Fibroblast of skin of scalp (primary cell): ENCODE measurements at regions not wholly inside any gene's neighbourhood (a gene's known extent, or its start where the extent isn't known, plus 50 kb on each side); places are given as distances from the start of the nearest gene placed in this dataset.
"Not testable (repeated sequence)": the region's sequence is repeated elsewhere in the genome, so short reads cannot be mapped to it uniquely, and the experiment has no call there.

Experiments used
- DNase-seq: peaks from one replicate; pipeline ENCODE4 v3.0.0-alpha.2; 2013

DNA sequence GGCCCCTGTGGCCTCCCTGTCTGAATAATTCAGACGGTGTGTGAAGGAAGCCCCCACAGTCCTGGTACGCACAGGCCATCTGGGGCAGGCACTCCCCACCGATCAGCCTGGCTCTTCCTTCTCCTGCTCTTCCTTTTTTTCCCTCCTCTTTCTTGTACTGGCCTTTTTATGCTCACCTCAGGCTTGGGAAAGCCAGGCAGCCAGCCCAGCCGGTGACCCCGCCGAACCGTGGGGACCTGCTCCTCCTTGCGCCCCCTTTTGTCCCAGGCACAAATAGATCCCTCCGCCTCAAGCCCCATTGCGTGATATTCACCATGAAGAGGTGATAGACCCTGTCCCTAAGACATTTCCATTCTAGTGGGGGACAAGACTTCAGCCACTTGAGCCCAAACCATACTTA lies 80.2 kb upstream of the BRD7 start:
- no peak for DNase-seq

DNA sequence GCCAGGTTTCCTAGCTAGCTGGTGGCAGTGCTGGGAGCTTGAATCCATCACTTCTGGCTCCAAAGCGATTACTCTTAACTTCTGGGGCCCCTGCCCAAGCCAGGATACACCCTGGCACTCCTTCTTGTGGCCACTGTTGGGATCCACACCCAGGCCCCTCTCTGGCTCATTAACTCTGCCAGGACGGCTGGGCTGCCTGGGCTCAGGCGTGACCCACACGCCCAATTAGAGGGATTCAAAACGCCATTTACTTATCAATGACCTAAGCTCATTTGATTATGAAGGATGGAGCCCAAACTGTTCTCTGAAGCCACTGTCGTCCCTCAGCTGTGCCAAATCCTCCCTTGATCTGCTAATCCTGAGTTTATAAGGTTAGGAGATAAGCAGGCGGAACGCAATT lies 79.7 kb upstream of the BRD7 start:
- no peak for DNase-seq

DNA sequence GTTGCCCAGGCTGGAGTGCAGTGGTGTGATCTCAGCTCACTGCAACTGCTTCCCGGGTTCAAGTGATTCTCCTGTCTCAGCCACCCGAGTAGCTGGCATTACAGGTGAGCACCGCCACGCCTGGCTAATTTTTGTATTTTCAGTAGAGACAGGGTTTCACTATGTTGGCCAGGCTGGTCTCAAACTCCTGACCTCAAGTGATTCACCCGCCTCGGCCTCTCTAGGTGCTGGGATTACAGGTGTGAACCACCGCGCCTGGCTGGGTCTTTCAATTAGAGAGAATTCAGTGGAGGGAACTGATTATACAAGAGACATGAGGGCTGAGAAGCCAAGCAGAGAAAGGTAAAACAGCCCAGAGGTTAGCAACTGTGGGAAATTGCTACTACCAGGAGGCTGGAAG lies 78.6 kb upstream of the BRD7 start:
- DNase-seq = not testable (repeated sequence)

DNA sequence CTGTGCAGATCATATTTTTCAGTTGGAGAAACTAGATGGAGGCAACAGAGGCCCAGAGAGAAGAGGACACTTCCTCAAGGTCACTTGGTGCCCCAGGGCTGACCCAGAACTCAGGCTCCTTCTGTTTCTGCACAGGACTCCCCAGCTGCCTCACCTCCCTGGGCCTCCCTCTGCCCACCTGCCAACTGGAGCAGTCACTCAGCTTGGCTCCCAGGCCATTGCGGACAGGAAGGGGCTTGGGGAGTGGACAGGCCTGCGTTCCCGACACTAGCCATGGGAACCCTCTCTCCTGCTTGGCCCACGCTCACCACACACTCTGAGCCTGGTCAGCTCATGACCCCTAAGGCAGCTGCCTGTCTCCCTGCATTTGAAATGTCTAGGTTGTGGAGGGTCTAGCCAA lies 78.1 kb upstream of the BRD7 start:
- no peak for DNase-seq

DNA sequence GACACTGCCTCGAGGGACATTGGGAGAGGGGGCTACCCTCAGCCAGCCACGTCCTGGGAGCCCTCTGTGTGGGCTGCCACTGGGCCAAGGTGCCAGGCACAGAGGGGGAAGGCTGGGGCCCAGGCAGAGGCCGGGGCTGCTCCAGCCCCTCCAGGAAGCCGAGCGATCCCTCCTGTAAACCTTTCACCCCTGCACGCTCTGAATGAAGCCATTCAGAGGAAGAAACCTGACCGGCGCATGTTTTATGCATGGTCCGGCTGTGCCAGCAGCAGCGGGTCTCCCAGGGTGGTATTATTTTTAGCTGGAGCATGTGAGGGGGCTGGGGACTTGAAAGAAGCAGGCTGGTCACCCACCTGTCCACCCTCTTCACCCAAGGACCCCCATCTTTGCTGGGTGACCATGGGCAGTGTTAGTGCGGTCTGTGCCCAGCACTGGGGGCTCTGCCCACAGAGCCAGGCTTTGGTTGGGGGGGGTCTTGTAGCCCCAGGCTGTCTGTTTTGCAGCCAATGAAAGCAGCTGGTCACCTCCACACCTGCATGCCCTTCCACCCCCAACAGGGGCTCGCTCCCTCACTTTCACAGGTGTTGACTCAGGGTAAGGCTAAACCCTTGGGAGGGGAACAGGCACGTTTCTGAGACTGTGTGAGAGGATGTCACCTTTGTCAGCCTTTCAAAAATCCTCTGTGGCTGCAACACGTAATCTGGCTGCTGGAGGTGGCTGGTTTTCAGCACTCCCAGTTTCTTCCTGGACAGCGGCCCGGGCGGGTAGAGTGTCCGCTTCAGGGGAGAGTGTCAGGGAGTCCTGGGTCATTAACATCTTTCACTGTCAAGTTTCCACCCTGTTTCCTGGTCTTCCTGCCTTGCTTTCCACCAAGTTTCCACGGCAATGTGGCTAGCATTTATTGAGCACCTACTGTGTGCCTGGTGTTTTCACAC lies 77.1 kb upstream of the BRD7 start:
- no peak for DNase-seq

DNA sequence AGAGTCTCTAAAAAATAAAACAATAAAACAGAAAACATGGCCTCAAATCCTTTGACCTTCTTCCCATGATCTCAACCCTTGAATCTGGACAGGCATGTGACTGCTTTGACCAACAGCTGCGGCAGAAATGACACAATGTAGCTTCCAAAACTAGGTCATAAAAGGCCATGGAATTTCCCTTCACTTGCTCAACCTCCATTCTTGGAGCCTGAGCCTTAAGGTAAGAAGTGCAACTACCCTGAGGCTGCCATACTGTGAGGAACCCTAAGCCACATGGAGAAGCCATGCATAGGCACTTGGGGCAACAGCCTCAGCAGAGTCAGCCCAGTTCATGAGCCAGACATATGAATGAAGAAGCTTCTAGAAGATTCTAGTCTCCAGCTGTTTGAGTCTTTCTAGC lies 75.7 kb upstream of the BRD7 start:
- no peak for DNase-seq

DNA sequence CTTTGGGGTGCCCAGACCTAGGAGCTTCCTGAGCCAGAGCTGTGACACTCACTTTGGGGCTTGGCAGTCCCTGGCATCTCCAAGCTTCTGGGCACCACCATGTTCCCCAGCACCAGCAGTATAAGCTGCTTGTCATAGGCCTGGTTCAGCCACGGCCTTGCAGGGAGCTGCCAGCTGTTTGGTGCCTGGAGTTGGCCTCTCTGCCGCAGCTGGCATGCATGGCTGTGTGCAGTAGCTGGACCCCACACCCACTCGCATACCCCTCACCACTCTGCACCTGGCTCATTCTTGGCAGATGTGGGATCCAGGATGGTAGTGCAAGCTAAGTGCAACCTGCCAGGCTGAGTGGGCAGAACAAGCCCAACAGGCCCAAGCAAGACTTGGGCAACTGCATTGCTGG lies 73.4 kb upstream of the BRD7 start:
- DNase-seq = no peak

DNA sequence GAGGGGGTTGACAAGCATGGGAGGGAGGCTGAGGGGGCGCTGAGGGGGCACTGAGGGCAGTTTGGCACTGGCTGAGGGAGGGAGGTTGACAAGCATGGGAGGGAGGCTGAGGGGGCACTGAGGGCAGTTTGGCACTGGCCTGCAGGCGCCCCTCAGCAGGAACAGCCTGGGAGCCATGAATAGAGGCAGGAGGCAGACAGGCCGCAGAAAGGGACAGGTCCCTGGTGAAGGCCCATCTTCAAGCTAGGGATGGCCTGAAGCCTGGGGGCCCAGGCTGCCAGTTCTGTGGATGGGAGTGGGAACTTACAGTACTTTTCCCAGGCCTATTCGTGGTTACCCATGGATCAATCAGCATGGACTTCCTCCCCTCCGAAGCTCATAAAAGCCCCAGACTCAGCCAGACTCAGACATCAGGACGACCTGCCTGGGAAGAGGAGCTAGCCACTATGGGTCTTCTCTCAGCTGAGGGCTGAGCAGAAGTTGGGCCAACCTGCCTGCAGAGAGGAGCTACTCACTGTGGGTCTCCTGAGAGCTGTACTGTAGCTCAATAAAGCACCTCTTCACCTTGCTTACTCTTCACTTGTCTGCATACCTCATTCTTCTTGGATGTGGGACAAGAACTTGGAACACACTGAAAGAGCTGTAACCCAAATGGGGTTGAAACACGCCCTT lies 72.8 kb upstream of the BRD7 start:
- no peak for DNase-seq

DNA sequence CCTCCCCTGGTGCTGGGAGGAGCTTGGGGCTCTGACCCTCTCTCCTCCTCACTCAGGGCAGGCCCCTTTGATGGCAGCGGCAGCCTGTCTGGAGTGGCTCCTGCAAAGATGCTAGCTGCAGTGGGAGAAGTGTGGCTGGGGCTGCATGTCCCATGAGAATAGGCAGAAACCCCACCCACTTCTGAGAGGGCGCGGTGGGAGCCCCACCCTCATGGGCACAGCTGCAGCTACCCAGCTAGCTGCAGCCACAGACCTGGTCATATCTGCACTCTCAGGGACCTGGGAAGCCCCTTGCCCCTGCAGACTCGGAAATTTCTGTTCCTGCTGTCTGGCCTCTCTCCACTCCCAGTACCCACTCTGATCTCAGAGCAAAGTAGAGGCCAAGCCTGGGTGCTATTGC lies 72.2 kb upstream of the BRD7 start:
- no peak for DNase-seq

DNA sequence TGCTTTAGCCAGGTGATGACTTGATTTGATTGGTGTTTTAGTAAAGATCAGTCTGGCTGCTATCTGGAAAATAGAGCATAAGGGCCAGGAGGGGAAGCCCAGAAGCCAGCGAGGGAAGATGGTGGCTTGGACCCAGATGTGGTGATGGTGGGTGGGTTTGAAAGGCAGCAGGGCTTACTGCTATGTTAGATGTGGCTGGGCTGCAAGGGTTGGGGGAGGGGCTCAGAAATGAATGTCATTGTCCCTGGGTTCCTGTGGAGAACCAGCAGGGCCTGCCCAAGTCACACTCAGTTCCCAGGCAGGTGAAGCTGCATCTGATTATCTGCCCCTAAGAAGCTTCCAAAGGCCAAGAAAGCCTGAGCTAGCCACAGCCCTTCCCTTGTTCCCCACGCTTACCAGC lies 71.7 kb upstream of the BRD7 start:
- DNase-seq = no peak

DNA sequence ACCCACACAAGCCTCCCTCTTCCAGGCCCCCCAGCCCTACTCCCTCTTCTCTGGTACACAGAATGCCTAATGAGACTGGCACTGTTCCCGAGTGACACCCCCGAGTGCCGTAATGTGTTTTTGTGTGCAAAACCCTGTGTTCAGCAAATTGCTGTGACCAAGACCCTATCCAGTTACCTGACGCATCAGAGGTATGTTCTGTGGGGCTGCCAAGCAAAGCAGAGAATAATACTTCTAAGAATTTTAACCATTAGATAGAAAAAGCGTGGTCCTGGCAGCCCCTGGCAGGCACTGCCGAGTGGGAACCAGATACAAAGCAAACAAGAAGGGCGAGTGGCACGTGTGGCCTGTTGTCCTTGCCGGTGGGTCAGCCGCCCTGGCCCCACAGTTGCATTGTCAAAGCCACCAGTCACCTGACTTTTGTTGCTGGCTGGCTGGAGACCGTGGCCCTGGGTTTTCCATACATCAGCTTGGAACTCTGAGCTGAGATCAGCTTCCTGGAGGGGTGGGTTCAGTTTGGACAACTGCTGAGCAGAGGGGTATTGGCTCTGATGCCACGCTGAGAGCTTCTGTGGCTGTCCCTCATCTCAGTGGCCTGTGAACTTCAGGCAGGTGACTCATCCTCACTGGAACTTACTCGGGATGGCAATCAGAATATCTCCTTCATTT lies 69.1 kb upstream of the BRD7 start:
- DNase-seq = no peak

DNA sequence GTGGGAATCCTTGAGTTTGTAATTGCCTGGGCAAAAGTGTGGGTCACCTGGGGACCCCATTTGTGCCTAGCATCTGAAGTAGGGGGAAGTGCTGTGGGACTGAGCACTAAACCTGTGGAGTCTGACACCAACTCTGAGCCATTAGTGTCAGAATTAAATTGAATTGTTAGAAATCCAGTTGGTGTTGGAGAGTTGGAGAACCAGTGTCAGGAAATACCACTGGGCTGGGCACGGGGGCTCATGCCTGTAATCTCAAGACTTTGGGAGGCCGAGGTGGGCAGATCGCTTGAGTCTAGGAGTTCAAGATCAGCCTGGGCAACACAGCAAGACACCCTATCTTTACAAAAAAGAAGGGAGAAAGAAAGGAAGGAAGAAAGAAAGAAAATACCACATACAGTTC lies 67.5 kb upstream of the BRD7 start:
- DNase-seq = no peak

DNA sequence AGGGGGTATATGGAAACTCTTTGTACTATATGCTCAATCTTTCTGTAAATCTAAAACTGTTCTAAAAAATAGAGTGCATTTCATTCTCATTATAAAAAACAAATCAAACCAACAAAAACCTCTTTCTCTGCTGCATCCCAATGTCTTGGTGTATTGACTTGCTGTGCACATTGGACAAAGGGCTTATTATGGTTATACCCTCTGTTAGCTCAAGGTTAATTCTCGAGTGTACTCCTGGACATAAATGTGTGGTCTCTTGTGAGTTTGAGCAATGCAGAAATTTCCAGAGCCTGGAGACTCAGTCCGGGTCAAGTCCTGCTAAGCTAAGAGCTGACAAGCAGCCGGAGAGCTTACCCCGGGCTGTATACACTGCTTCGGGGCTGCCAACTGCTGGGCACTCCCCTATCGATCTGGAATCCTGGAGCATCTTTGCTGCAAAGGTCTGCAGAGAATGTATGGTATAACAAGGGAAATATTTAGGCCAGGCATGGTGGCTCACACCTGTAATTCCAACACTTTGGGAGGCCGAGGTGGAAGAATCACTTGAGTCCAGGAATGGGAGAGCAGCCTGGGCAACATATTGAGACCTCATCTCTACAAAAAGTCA lies 66.2 kb upstream of the BRD7 start:
- no peak for DNase-seq

DNA sequence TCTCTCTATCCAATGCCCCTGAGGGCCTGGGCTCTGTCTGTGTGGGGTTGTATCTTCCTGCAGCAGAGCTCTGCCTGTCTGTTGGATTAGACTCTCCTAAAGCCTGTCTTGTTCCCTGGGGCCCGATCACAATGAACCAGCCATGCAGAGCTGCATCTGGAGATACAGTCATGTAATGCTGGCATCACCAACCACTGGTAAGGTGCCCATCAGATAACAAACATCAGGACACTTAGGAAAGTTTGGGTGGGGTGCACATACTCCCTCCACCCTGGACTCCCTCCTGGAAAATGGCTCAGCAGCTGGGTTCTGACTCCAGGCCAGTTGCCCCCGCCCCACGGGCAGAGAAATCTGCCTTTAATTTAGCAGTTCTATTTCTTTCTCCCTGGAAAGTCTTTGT lies 61.3 kb upstream of the BRD7 start:
- DNase-seq = no peak

DNA sequence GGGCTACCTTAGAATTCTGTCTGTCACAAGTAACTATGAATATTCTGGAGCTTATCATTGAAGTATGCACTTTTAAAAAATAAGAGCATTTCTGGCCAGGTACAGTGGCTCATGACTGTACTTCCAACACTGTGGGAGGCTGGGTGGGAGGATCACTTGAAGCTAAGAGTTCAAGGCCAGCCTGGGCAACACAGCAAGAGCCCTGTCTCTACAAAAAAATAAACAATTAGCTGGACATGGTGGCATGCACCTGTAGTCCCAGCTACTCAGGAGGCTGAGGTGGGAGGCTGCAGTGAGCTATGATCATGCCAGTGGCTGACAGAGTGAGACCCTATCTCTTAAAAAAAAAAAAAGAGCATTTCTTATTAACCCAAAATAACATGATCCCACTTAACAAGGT lies 60.0 kb upstream of the BRD7 start:
- DNase-seq = no peak

DNA sequence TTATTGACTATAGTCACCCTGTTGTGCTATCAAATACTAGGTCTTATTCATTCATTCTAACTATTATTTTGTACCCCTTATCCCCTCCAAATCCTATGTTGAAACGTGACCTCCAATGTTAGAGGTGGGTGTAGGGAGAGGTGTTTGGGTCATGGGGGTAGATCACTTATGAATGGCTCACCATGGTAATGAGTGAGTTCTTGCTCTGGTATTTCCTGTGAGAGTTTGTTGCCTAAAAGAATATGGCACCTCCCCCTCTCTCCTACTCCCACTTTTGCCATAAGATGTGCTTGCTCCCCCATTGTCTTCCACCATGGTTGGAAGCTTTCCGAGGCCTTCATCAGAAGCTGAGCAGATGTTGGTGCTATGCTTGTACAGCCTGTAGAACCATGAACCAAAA lies 59.3 kb upstream of the BRD7 start:
- peak; percentile 14 for DNase-seq

DNA sequence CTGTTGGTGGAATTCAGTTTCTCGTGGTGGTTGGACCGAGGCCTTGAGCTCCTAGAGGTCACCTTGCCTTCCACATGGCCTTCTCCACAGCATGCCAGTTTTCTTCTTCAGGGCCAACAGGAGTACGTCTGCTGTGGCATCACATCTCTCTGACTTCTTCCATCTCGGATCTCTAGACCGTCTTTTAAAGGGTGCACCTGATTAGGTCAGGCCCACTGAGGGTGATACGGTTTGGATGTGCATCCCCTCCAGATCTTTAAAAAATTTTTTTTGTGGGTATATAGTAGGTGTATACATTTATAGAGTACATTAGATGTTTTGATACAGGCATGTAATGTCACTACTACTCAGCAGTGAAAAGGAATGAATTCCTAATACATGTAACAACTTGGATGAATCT lies 58.3 kb upstream of the BRD7 start:
- DNase-seq = no peak

DNA sequence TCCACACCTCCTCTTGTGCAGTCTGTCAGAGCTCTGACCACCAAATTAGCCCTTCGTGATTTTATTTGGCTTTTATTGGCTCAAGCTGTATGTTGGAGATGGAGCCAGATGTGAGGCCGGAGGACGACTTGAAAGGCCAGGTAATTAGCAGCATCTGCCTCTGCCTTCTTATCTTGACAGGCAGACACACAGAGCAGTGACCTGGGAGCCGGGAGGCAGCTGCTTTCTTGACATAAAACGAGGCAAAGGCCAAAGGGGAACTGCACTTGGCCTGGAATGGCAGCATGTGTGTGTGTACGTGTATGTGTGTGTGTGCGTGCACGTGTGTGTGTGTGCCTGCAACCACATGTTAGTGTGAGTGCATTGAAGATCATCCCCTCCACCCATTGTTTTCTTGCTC lies 56.9 kb upstream of the BRD7 start:
- DNase-seq = no peak

DNA sequence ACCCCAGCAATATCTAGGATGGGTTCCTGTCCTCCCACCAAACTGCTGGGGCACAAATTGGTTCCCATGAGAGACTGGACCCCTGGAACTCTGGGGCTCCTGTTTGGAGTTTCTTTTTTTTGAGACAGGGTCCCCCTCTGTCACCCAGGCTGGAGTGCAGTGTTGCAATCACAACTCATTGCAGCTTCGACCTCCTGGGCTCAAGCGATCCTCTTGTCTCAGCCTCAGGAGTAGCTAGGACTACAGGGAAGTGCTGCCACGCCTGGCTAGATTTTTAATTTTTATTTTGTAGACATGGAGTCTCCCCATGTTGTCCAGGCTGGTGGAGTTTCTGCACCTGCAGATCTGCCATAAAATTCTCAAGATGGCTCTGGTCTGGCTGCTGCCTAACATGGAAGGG lies 56.3 kb upstream of the BRD7 start:
- DNase-seq = no peak

DNA sequence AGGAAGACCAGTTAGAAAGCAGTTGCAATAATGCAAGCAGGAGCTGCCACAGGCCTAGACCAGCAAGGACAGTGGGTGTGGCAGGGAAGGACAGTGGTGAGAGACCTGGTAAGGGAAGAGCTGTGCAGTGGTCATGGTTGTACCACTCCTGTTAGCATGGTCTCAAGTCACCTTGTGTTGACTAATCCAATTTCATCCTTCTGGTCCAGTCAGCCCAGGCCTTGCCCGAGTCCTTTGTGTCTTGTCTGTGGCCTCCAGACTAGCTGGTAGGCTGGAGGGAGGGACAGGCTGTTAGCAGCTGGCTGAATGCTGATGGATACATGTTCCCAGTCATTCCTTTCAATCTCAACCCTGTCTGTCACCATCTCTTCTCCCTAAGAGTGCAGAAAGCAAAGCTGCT lies 54.1 kb upstream of the BRD7 start:
- no peak for DNase-seq

DNA sequence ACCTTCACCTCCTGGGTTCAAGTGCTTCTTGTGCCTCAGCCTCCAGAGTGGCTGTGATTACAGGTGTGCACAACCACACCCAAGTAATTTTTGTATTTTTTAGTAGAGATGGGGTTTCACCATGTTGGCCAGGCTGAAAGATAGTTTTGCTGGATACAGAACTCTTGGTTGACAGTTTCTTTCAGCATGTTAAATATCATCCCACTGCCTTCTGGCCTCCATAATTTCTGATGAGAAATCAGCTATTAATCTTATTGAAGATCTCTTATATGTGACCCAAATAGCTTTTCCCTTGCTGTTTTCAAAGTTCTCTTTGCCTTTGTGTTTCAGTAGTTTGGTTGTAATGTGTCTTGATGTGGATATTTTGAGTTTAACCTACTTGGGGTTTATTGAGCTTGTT lies 50.3 kb upstream of the BRD7 start:
- no peak for DNase-seq
